GM12864 (cell line): ENCODE measurements at regions not wholly inside any gene's neighbourhood (a gene's known extent, or its start where the extent isn't known, plus 50 kb on each side); places are given as distances from the start of the nearest gene placed in this dataset.

Experiments
- DNase-seq: peaks from one replicate; pipeline ENCODE4 v3.0.0-alpha.2; 2011; ENCODE audit warnings: low read depth
- H3K4me3 ChIP-seq: 2 replicates; pipeline ENCODE4 v1.5.1; 2011; ENCODE audit warnings: mild to moderate bottlenecking, low read depth, low read length, control low read depth
- TF ChIP-seq, protein P1 (sequence below): IDR thresholded peaks from 2 replicates; pipeline ENCODE4 v1.5.1; 2011; ENCODE audit warnings: low read depth, mild to moderate bottlenecking, moderate library complexity, low read length, control low read depth, inconsistent platforms; ENCODE audit errors: missing control alignments

DNA sequence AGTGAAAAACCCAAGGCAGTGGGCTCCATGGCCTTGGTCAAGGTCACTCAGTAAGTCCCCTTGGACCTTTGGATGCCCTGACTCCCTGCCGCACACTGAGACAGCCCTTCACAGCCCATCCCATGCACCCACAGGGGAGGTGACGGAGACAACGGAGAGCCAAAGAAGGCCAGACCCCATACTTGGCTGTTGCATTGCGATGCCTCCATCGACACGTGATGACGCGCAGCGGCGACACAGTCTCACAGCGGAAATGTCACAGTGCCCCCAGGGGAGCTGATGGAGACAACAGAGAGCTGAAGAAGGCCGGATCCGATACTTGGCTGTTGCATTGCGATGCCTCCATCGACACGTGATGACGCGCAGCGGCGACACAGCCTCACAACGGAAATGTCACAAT is 282.4 kb downstream of the TEX29 start:
- H3K4me3 ChIP-seq = no peak overlapping the region
- no peak for DNase-seq
- TF ChIP-seq, protein P1, sequence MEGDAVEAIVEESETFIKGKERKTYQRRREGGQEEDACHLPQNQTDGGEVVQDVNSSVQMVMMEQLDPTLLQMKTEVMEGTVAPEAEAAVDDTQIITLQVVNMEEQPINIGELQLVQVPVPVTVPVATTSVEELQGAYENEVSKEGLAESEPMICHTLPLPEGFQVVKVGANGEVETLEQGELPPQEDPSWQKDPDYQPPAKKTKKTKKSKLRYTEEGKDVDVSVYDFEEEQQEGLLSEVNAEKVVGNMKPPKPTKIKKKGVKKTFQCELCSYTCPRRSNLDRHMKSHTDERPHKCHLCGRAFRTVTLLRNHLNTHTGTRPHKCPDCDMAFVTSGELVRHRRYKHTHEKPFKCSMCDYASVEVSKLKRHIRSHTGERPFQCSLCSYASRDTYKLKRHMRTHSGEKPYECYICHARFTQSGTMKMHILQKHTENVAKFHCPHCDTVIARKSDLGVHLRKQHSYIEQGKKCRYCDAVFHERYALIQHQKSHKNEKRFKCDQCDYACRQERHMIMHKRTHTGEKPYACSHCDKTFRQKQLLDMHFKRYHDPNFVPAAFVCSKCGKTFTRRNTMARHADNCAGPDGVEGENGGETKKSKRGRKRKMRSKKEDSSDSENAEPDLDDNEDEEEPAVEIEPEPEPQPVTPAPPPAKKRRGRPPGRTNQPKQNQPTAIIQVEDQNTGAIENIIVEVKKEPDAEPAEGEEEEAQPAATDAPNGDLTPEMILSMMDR = no peak

DNA sequence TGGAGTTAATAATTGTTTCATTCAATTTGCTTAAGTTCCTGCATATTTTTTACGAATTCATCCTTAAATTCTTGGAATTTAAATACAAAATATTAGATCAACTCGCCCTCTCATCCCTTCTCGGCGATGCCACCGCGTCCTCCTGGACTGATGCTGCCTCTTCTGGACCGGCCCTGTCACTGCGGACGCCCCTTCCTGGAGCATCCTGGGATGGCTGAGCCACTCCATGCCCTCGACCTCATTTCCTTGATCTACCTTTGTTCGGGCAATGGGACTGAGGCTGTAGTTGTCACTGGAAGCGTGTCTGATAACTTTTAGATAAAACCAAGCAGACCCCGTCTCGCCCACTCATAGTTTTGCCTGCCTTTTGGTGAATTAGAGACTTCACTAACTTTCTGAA is 283.7 kb downstream of the TEX29 start:
- no peak overlapping the region for H3K4me3 ChIP-seq
- DNase-seq = no peak
- TF ChIP-seq, protein P1 = no peak

DNA sequence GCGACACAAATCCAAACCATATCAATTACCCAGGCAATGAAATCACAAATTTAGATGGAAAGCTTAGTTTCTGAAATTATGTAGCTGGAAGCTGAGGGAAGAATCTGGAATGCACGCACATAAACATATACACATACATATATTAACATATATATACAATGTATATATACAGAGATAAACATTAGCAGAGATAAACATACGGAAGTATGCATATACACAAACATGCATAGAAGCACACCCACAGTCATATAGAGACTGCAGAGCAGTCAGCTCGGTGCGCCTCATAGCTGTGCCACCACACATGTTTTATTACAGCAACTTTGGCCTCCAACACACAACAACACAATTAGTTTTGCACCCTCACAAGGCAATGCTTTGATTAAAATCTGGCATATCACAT is 288.1 kb downstream of the TEX29 start:
- TF ChIP-seq, protein P1 = no peak
- no peak for DNase-seq
- no peak overlapping the region for H3K4me3 ChIP-seq

DNA sequence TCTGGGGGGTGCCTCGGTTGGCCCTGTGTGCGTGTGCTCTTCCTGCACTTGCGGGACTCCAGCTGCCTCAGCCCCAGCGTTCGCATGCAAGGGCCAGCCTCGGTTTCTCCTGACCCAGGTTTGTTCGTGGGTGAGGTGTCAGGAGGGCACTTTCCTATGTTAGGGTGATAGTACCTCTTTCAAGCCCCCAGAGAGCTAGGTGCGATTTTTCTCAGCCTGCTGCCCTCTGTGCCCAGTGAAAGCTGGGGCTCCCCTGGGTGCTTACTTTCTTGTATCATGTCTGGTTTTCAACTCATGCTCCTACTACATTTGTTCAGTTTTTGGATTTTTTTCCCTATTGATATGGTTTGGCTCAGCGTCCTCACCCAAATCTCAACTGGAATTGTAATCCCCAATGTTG is 289.2 kb downstream of the TEX29 start:
- TF ChIP-seq, protein P1 = no peak
- no peak overlapping the region for H3K4me3 ChIP-seq
- DNase-seq = no peak

DNA sequence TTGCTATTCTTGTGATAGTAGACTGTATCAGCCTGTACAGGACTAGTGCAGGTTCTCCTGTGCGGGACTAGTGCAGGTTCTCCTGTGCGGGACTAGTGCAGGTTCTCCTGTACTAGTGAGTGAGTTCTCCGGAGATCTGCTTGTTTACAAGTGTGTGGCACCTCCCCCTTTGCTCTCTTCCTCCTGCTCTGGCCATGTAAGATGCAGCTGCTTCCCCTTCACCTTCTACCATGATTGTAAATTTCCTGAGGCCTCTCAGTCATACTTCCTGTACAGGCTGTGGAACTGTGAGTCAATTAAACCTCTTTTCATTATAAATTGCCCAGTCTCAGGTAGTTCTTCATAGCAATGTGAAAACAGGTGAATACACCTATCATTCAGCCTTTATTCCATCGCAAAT is 289.6 kb downstream of the TEX29 start:
- TF ChIP-seq, protein P1 = no peak
- no peak for DNase-seq

DNA sequence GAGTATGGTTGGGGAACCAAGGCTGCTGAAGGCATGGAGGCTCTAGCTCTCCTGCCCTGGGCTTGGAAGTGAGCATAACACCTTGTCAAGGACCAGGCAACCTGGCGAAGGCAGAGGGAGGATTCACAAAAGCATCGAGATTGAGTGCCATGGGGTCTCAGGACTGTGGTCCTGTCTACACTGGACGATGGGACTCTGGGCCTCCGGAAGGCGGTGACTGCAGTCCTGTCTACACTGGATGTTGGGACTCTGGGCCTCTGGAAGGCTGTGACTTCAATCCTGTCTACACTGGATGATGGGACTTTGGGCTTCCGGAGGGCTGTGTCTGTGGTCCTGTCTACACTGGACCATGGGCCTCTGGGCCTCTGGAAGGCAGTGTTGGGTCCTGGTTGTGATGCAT is 290.4 kb downstream of the TEX29 start:
- TF ChIP-seq, protein P1 = no peak
- DNase-seq = no peak
- H3K4me3 ChIP-seq = no peak overlapping the region

More for the DNA sequence above, 289.6 kb downstream of the TEX29 start:
- no peak overlapping the region for H3K4me3 ChIP-seq

DNA sequence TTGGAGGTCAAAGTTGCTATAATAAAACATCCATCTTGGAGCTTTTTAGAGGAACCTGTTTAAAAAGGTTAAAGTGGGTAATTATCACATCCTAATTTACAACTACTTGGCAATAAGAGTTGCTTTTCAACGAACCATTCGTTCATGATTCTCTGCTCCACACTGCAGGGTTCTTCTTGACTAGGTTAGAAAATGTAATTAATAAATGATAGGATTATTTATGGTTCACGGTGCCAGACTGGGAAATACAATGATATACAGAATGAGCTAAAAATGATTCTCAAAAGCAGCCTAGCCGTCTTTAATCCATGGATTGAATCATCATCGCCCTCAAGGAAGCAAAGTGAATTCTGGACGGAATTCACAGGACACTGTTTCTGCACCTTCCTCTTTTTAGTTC is 291.2 kb downstream of the TEX29 start:
- no peak for DNase-seq
- no peak overlapping the region for H3K4me3 ChIP-seq
- TF ChIP-seq, protein P1 = no peak
